B cell (primary cell): ENCODE measurements at regions not wholly inside any gene's neighbourhood (a gene's known extent, or its start where the extent isn't known, plus 50 kb on each side); places are given as distances from the start of the nearest gene placed in this dataset.

Experiments used
- ATAC-seq: fragments of 200-7000 bp; cut with Tn5 transposase; one replicate; pipeline ENCODE4 v1.10.0; 2021; ENCODE audit warnings: low read depth, mild to moderate bottlenecking, moderate number of reproducible peaks, moderate library complexity
- CTCF ChIA-PET: fragments of 350-600 bp; sonication (Branson Sonifier 250); formaldehyde crosslinking; loops from one replicate; lab custom pipeline; 2021; ENCODE audit warnings: antibody characterized with exemption, inconsistent platforms; lab: Charles Lee
- POLR2A ChIA-PET: fragments of 350-600 bp; sonication (Branson Sonifier 250); formaldehyde crosslinking; loops from one replicate; lab custom pipeline; 2021; ENCODE audit warnings: antibody characterized with exemption; lab: Charles Lee
- DNase-seq: peaks from one replicate; pipeline ENCODE4 v3.0.0; 2013
- H2AFZ ChIP-seq: 2 replicates; pipeline ENCODE4 v1.6.1; 2012; ENCODE audit warnings: mild to moderate bottlenecking, low read depth, low read length; ENCODE audit not compliant: insufficient read depth, poor library complexity, severe bottlenecking
- H3K27ac ChIP-seq, 2 donors: 1 replicate in 1 of 2; 2 replicates in 1 of 2; pipeline ENCODE4 v1.5.1; 2012 to 2013; ENCODE audit warnings: low read length in 2 of 2, mild to moderate bottlenecking in 2 of 2, moderate library complexity in 1 of 2
- H3K27me3 ChIP-seq, 4 experiments: fragments of 200-600 bp in 1 of 4; sonication (generic) in 1 of 4; replicated peaks in 1 of 4; 1 replicate in 2 of 4; 2 replicates in 2 of 4; pipeline versions ENCODE4 v1.6.1 to v1.7.0; 2013 to 2016; ENCODE audit warnings: low read length in 3 of 4, mild to moderate bottlenecking in 2 of 4, mixed read lengths in 1 of 4, moderate library complexity in 1 of 4; ENCODE audit not compliant: insufficient read depth in 4 of 4, control insufficient read depth in 3 of 4; ENCODE audit errors: control extremely low read depth in 1 of 4
- H3K36me3 ChIP-seq, 2 experiments: replicated peaks in 1 of 2; 1 replicate in 1 of 2; 2 replicates in 1 of 2; pipeline versions ENCODE4 v1.6.1 to v1.7.1; 2013; ENCODE audit warnings: low read length in 1 of 2; ENCODE audit not compliant: insufficient read depth in 2 of 2, control insufficient read depth in 1 of 2; ENCODE audit errors: control extremely low read depth in 1 of 2, extremely low read depth in 1 of 2
- H3K4me1 ChIP-seq, 2 donors: fragments of 200-600 bp in 1 of 2; sonication (generic) in 1 of 2; 1 replicate in 1 of 2; 2 replicates in 1 of 2; pipeline versions ENCODE4 v1.5.1 to v1.6.1; 2013 to 2017; ENCODE audit warnings: low read length in 2 of 2; ENCODE audit not compliant: control insufficient read depth in 2 of 2, insufficient read depth in 2 of 2
- H3K4me2 ChIP-seq: replicated peaks from 2 replicates; pipeline ENCODE3; 2012; ENCODE audit warnings: mild to moderate bottlenecking, low read depth, low read length; ENCODE audit not compliant: poor library complexity, severe bottlenecking
- H3K4me3 ChIP-seq, 5 experiments: fragments of 200-600 bp in 1 of 5; sonication (generic) in 1 of 5; 1 replicate in 3 of 5; 2 replicates in 2 of 5; pipeline versions ENCODE4 v1.5.1 to v1.7.0; 2011 to 2016; ENCODE audit warnings: low read length in 4 of 5, mild to moderate bottlenecking in 4 of 5, low read depth in 2 of 5, control low read depth in 1 of 5, moderate library complexity in 1 of 5; ENCODE audit not compliant: insufficient read depth in 1 of 5; ENCODE audit errors: control extremely low read depth in 1 of 5, extremely low read depth in 1 of 5
- H3K79me2 ChIP-seq: fragments of 200-600 bp; sonication (generic); one replicate; pipeline ENCODE4 v1.6.0; 2016; ENCODE audit warnings: low read length; ENCODE audit not compliant: control insufficient read depth, insufficient read depth
- H3K9ac ChIP-seq: fragments of 200-600 bp; sonication (generic); 2 replicates; pipeline ENCODE4 v1.6.1; 2017; ENCODE audit warnings: mild to moderate bottlenecking, low read length, moderate library complexity
- H3K9me3 ChIP-seq, 3 donors: one replicate each; pipeline versions ENCODE4 v1.6.1 to v1.7.1; 2013; ENCODE audit warnings: low read length in 2 of 3; ENCODE audit not compliant: control insufficient read depth in 2 of 3, insufficient read depth in 1 of 3; ENCODE audit errors: control extremely low read depth in 1 of 3
- H4K20me1 ChIP-seq: 2 replicates; pipeline ENCODE4 v1.6.0; 2012; ENCODE audit warnings: mild to moderate bottlenecking, low read length; ENCODE audit not compliant: insufficient read depth, control insufficient read depth, poor library complexity, severe bottlenecking
- H3K27ac Mint-ChIP-seq: one replicate; pipeline ENCODE4 v1.8.0; 2021; ENCODE audit warnings: mixed read lengths
- H3K27me3 Mint-ChIP-seq: one replicate; pipeline ENCODE4 v1.8.0; 2021; ENCODE audit warnings: mixed read lengths
- H3K4me1 Mint-ChIP-seq: one replicate; pipeline ENCODE4 v1.8.0; 2021; ENCODE audit warnings: mixed read lengths
- H3K4me3 Mint-ChIP-seq: one replicate; pipeline ENCODE4 v1.8.0; 2021; ENCODE audit warnings: mixed read lengths
- H3K9me3 Mint-ChIP-seq: one replicate; pipeline ENCODE4 v1.8.0; 2022; ENCODE audit warnings: mixed read lengths; ENCODE audit not compliant: insufficient read depth
- CTCF ChIP-seq: fragments of 200-600 bp; IDR thresholded peaks from one replicate; pipeline ENCODE4 v1.8.0; 2022; ENCODE audit warnings: antibody characterized with exemption, mild to moderate bottlenecking
- EZH2 ChIP-seq: IDR thresholded peaks from 2 replicates; pipeline ENCODE4 v1.6.1; 2012; ENCODE audit warnings: borderline replicate concordance, low read depth, mild to moderate bottlenecking, moderate library complexity, low read length; ENCODE audit not compliant: insufficient read depth, poor library complexity, severe bottlenecking
- WGBS: methylation state at CpG from one replicate; pipeline ENCODE4 v1.1.5; 2013; ENCODE audit warnings: missing lambda C conversion rate; ENCODE audit not compliant: insufficient coverage; 5-methylcytosine and 5-hydroxymethylcytosine counted together
- intact Hi-C: fragments of 100-400 bp; cut with micrococcal nuclease; formaldehyde crosslinking; loops from one replicate; pipeline ENCODE4 v1.10.0; 2022

- Histone ChIP-seq H3K4me3 (no peak overlapping the region), H4K20me1 (no peaks in the 10 kb centered on the region), H3K27ac (no peak overlapping the region), H3K4me2 (no peak overlapping the region), H3K9me3 (no peaks in the 10 kb centered on the region), H3K36me3 (no peaks in the 10 kb centered on the region), H3K9ac (no peak overlapping the region), H3K4me1 (no peaks in the 10 kb centered on the region), H2AFZ (no peak overlapping the region), H3K79me2 (no peaks in the 10 kb centered on the region), H3K27me3 (no peaks in the 10 kb centered on the region)
- Mint-ChIP-seq H3K27ac (no peak overlapping the region), H3K9me3 (no peaks in the 10 kb centered on the region), H3K4me3 (no peak overlapping the region), H3K4me1 (no peaks in the 10 kb centered on the region), H3K27me3 (peaks cover 15% of the 10 kb centered on the region)
- DNase-seq (no peak), ATAC-seq (no peak)
- intact Hi-C loops, result no loop called here
- WGBS, result 75% methylated on average over 1 of the region's 7 CpGs
- ChIA-PET POLR2A (no interaction called here), CTCF (no interaction called here)
- no peak for TF ChIP-seq EZH2
- TF ChIP-seq CTCF, result no peak
These were observed 80.2 kb upstream of the SNRK start for GRCh38 chr3:43206105-43206504.

DNA sequence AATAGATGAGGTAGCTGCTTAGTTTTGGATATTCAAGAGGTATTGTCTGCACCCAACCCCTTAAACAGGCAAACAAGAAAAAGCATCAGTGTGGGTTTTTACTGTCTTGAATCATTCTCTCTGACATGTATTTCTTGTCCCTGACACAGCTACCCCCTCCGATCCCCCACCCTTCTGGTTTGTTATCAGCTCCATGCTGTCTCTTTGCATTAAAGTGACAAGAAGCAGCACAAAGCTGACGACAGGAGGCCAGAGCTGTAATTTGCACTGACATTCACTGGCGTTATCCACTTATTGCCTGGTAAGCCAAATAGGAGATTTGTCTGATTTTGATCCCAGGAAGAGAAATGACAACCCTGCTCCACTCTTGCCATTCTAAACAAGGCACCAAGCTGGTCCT is 83.3 kb upstream of the SNRK start:
- no peaks in the 10 kb centered on the region for H3K36me3 ChIP-seq
- TF ChIP-seq CTCF (no peak), EZH2 (no peak)
- H3K27me3 ChIP-seq, result peaks cover 0 to 4% (median 0%) of the 10 kb centered on the region in 4 experiments
- ATAC-seq (no peak), DNase-seq (no peak)
- intact Hi-C loops, result no loop called here
- no peaks in the 10 kb centered on the region for H4K20me1 ChIP-seq
- no peak overlapping the region for H3K9ac ChIP-seq
- Mint-ChIP-seq H3K9me3 (peaks cover 9% of the 10 kb centered on the region), H3K4me1 (no peaks in the 10 kb centered on the region), H3K27ac (no peak overlapping the region), H3K27me3 (peaks cover 27% of the 10 kb centered on the region), H3K4me3 (no peak overlapping the region)
- no peak overlapping the region for H3K4me2 ChIP-seq
- no peaks in the 10 kb centered on the region for H3K4me1 ChIP-seq
- 97% methylated on average over 3 of the region's 3 CpGs for WGBS
- no peak overlapping the region for H2AFZ ChIP-seq
- no peaks in the 10 kb centered on the region for H3K9me3 ChIP-seq
- H3K4me3 ChIP-seq, result no peak overlapping the region
- POLR2A ChIA-PET, result no interaction called here
- no peaks in the 10 kb centered on the region for H3K79me2 ChIP-seq
- no peak overlapping the region for H3K27ac ChIP-seq
- CTCF ChIA-PET, result no interaction called here
